ENCODE measurements at regions not wholly inside any gene's neighbourhood (a gene's known extent, or its start where the extent isn't known, plus 50 kb on each side); places are given as distances from the start of the nearest gene placed in this dataset.

DNA sequence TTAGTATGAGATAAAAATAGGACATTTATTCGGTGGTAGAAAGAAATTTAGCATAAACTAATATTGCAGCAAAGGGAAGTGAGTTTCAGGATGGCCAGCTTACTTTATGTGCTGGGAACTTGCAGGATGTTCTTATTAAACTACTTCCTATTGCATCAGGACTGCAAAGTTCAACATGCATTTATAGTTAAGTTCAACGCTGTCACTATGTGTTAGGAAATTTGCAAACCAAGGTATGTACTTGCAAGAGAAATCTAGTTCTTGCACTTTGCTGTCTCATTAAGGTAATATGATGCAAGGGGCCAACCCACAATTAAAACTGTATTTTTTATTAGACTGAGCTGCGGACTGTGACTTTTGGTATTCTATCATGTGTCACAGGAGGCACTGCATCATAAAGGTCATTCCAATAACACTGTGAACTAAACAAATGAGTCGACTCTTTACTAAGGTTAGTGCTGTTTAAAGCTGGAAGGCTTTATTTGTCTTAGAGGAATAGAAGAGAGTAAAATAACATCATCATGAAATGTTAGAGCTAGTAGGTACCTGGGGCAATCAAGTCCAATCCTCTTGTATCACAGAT lies 1525.7 kb upstream of the TENM3 start:
- DNase-seq (ENCODE audit: low read depth in 1 of 2, low spot score in 1 of 2) = no peak

DNA sequence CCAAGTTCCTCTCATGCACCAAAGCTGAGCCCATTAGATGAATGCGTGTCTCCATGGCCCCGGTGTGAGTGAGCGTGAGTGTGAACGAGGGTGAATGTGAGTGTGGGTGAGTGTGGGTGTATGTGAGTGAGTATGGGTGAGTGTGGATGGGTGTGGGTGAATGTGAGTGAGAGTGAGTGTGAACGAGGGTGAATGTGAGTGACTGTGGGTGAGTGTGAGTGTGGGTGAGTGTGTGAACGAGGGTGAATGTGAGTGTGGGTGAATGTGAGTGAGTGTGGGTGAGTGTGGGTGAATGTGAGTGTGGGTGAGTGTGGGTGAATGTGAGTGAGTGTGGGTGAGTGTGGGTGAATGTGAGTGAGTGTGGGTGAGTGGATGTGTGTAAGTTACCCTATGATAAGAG lies 1521.8 kb upstream of the TENM3 start:
- DNase-seq (ENCODE audit: low read depth in 1 of 2, low spot score in 1 of 2) = no peak

DNA sequence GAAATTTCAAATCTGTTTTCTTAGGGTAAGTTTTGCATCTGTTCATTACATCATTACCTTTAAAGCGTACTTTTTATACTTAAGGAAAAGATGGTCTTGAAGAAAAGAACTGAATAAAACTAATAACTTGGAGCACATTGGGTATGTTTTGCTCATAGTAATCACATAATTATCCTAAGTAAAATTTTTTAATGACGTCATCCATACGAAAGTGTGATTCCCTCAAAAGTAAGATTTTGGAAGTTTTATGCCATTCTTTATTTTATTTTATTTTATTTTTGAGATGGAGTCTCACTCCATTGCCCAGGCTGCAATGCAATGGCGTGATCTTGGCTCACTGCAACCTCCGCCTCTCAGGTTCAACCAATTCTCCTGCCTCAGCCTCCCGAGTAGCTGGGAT lies 1516.6 kb upstream of the TENM3 start:
- no peak for DNase-seq (ENCODE audit: low read depth in 1 of 2, low spot score in 1 of 2)

DNA sequence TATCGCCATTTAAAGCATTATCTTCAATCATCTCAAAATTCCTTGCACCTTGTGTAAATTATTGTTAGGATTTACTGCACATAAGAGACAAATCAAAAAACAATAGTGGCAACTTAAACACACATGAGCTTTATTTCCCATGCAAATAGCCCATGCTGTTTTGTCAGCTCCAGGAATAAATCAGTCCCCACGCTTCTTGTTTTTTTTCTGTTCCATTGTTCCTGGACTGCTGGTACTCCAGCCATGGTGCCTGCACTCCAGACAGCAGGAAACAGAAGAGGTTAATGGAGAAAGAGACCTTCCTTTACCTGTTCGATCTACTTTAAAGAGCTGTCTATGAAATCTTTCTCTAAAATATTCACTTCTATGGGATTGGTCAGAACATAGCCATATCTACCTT lies 1515.7 kb upstream of the TENM3 start:
- no peak for DNase-seq (ENCODE audit: low read depth in 1 of 2, low spot score in 1 of 2)

DNA sequence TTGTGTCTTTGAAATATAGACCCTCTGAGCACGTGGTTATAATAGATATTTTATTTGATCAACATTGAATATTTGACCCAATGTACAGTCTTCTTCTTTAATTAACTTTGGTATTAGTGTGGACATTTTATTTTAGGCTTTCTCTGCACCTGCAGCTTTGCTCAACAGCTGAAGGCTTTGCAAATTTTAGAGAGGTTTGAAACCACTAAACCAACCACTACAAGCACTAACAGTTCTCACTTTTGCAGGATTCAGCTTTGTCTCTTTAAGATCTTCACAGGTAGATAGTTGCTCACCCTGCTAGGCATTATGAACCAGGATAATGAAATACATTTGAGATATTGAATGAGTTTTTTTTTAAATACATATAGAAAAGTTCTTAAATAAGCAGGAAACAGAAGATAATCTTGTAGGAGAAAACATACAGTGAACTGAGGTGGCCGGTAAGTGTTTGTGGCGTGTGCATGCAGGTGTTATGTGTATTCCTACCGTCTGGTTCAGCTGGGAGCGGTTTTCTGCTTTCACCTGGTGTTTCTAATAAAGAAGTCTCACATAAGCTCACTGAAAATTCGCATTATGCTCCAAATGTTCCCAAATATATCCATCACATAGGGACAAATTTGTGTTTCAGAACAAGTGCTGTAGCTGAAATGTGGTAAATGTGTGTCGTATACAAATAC lies 1508.3 kb upstream of the TENM3 start:
- DNase-seq (ENCODE audit: low read depth in 1 of 2, low spot score in 1 of 2) = no peak

DNA sequence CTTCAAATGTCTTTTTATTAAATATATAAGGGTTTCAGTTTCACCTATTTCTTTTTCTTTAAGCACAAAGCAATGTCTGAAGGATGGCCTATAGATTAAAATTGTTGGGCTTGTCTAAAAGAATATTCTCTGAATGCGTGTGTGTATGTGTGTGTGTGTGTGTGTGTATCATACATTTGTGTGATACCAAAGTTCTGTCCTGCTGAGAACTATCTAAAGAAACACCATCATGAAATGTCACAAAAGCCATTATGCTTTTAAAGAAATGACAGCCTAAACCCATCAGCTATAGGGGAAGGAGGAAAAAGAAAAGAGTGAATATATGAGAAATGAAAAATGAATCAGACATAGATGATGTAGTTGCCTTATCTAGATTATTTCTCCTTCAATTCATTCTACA lies 1501.5 kb upstream of the TENM3 start:
- DNase-seq (ENCODE audit: low read depth in 1 of 2, low spot score in 1 of 2) = no peak

DNA sequence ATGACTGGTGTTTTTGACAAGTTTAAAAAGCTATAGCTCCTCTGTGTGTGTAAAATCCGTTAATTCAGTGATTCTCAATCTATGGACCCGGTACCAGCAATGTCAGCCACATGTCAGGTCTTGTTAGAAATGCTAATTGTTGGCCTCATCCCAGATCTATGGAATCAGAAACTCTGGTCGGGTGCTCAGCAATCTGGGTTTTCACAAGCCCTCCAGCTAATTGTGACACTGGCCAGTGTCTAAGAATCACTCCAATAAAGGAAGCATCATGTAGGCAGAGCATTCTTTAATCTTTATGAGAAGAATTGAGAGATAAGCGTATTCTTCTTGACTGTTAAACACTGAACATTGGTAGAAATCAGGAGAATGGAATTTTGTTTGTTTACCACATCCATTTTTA lies 1498.2 kb upstream of the TENM3 start:
- DNase-seq (ENCODE audit: low read depth in 1 of 2, low spot score in 1 of 2) = no peak

DNA sequence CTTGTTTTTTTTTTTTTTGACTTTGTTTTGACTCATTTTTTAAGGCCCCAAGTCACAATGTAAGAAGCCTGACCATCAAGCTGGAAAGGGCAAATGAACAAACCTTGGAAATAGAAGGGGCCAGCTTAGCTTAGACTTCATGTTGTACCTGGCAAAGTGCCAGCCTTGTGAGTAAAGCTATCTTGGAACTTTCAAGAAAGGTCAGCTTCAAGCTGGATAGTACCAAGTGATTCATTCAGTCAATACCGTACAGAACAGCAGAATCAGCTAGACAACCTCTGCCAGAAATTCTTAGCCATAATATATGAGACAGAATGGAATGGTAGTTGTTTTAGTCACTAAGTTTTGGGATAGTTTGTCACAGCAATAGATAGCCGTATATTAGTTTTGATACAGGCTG lies 1492.2 kb upstream of the TENM3 start:
- no peak for DNase-seq (ENCODE audit: low read depth in 1 of 2, low spot score in 1 of 2)

DNA sequence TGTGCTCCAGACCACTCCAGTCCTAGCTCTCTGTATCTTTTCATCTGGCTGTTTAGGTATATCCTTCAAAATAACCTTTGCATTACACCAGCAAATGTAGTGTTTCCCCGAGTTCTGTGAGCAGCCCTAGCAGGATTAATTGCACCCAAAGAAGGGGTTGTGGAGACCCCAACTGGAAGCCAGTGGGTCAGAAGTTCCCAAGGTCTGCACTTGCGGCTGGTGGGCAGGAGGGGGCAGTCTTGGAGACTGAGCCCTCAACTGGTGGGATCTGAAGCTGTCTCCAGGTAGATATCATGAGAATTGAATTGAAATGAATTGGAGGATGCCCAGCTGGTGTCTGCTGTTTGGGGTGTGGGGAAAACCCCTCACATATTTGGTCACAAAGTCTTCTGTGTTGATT lies 1485.3 kb upstream of the TENM3 start:
- no peak for DNase-seq (ENCODE audit: low read depth in 1 of 2, low spot score in 1 of 2)

DNA sequence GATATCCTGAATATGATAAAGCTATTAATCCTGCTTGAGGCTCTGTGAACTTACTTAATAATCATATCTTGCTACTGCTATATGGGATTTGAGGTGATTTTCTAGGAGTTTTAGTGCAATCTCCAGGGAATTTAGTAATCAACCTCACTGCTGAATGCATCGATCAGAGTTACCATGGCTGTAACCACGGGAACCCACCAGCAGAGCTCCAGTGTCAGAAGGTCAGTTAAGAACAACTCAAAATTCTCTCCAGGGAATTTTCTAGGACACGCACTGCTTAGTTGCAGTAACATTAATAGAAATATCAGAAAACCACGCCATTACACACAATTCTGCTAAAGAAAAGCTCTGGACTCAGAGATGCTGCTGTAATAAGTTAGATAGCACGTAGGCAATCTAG lies 1477.2 kb upstream of the TENM3 start:
- no peak for DNase-seq (ENCODE audit: low read depth in 1 of 2, low spot score in 1 of 2)

DNA sequence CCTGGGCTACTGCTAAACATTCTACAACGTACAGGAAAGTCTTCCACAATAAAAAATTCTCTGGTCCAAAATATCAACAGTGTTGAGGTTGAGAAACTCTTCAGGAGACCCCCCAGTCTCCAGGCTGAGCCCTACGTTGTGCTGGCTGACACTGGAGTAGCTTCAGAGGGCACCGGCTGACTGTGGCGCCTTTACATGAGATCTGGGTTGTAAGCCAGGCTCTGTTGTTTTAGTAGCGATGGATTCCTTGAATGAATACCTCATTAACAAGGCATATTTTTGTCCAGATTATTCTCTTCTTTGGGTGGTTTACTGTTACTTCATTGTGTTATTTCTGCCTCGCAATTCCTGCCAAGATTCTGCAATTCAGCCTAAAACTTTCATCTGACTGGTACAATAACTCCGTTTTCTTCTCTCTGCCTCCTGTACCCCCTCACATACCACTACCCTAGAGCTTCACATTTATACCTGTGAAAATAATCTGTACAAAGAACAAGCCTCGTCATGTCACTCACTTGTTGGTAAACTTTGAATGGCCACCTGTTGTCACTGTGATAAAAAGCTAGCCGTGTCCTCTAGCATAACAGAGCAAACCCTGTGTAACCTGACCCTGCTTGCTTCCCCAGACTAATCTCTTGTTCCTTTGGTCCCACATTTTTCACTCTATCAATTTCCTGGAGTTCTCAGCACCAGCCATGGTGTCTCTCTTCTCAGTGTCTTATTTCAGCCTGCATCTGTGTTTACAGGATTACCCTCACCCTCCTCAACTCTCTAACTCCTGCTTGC lies 1476.1 kb upstream of the TENM3 start:
- no peak for DNase-seq (ENCODE audit: low read depth in 1 of 2, low spot score in 1 of 2)

DNA sequence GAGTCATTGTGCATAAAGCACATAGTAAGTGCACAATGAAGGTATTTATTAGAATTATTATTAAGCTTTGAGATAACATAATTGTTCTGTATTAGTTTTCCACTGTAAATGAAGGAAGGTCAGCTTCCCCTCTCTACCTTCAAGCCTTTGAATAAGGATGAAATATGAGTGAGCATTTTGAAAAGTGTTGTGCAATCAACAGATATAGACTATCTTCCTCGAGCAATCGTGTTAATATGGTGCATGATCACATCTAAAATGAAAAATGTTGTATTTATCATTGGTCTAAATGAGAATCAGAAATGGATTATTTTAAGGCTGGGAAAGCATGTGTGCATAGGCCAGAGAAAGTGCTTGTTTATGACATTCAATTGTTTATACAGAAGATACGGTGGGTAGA lies 1474.6 kb upstream of the TENM3 start:
- DNase-seq (ENCODE audit: low read depth in 1 of 2, low spot score in 1 of 2) = no peak

DNA sequence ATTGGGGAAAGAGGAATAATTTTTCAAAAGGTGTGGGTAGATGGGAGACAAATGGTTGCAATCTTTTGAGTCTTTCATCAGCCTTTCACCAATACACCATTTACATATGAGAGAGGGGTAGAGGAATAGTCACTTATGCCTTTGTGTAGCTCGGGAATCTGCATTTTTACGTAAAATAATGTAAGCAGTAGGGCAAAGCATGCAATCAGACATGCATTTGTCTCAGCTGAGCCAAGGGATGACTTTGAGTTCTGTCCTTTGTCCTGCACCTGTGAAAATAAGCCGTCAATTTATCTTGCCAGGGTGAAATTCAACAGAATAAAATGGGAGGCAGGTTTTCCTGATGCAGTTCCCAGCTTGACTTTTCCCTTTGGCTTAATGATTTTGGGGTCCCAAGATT lies 1473.4 kb upstream of the TENM3 start:
- DNase-seq (ENCODE audit: low read depth in 1 of 2, low spot score in 1 of 2) = no peak

DNA sequence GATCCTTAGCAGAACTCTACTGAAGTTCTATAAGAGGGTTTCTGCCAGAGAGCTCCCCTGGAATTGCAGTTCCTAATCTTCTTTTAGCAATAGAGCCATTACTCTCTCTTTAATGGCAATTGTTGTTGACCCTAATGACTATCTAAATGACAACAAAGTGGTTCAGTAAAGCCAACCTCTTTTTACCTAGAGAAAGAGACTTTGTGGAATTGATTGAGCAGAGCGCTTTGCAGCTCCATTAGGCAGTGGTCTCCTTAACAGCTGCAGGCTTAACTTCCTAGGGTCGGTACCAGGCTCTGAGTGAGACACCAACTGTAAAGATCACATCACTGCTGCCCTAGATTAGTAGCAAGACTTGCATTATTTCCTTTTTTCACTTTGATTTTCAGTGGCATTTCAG lies 1472.9 kb upstream of the TENM3 start:
- no peak for DNase-seq (ENCODE audit: low read depth in 1 of 2, low spot score in 1 of 2)

DNA sequence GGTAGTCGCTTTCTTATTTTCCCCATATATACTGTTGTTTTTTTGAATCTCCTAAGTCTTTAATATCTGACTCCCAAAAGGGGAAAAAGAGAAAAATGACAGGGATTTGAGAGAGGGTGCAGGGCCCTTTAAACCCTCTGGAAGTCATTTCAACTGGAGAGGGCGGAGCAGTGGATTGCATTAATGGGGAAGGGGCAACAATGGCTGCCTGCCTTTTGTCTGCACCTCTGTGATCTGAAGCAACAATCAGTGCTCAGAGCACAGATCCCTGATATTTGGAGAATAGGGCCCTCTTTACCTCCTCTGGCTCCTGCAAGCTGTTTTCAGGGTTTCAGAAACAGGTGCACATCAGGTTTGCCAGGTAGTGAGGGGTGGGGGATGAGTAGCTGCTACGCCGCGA lies 1458.3 kb upstream of the TENM3 start:
- no peak for DNase-seq (ENCODE audit: low read depth in 1 of 2, low spot score in 1 of 2)

DNA sequence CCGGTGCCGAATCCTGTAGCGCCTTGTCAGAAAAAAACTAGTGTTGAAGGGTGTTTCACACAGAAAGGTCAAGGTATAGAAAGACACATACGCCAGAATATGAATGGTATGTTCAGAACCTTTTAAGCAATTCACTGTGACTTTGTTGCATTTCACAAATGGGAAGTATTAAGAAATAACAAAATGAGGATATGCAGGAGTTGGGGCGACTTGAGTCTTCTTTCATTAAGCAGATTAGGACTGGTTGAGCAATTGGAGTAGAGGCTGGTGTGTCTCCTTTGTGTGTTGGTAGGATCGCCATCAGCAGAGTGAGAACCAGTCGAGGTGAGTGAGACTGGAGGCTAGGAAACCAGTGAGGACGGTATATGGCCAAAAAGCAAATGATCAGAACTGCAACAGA lies 1454.5 kb upstream of the TENM3 start:
- DNase-seq (ENCODE audit: low read depth in 1 of 2, low spot score in 1 of 2) = no peak

DNA sequence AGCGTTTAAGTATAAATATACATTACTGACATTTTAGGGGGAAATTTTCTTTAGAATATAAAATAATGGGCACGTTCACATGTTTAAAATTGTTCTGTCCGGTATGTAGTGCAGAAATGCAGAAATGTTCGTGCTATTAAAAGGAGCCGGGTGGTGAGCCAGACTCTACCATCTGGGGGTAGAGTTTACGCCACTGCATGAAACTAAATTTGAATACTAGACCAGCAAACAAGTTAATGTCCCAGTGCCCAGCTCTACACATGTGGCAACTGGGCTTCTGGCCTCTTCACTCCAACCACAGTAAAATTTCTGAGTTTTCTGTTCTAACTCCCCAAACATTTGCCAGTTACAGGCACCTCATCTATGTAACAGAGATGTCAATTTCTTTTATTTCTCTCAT lies 1453.3 kb upstream of the TENM3 start:
- no peak for DNase-seq (ENCODE audit: low read depth in 1 of 2, low spot score in 1 of 2)

DNA sequence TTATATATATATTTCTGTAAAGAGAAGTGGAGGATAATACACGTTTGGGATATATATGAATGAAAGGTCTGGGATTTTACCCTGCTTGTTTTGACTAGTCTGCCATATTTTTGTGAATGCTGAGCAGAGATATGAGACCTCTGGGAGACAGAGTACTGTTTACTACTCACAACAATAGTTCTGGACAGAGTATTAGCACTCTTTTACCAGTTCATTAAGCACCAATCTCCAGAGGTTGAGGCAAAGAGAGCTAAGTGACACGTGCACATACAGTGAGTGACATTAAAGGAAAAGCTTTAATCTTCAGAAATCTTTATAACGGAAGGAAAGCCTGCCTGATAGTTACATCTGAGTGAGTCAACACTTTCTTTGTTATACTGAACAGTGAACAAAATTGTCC lies 1452.7 kb upstream of the TENM3 start:
- no peak for DNase-seq (ENCODE audit: low read depth in 1 of 2, low spot score in 1 of 2)

DNA sequence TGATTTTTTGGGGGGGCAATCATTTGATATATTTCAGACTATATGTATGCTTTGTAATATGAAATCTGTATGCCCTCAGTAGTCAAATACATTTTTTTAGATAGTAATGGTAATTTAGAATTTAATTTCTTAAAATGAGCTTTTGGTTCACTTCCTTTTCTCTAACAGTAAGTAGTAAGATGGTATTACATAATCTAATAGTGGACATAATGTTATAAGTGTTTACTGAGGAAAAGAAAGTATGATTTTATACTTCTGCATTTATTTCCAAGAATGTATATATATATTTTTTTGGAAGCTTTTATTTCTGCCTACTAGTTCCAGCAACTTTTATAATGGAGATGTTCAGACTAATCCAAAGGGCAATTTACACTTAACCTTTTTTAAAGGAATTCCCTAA lies 1450.7 kb upstream of the TENM3 start:
- no peak for DNase-seq (ENCODE audit: low read depth in 1 of 2, low spot score in 1 of 2)

DNA sequence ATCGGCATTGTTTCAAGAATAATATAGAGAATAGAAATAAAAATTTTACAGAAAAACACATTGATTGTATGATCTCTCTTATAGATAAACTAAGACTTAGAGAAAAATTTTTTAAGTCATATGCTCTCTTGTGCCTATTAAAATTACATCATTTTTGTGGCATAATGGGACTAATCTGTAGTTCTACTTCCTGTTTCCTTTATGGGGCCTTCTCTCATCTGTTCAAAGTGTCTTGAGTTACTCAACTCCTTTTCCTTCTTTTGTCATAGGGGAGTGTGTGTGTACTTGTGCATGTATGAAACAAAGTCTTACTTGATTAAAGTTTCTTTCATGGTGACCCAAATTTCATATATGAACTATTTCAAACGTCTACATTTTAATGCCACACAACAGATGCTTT lies 1448.9 kb upstream of the TENM3 start:
- DNase-seq (ENCODE audit: low read depth in 1 of 2, low spot score in 1 of 2) = no peak

DNA sequence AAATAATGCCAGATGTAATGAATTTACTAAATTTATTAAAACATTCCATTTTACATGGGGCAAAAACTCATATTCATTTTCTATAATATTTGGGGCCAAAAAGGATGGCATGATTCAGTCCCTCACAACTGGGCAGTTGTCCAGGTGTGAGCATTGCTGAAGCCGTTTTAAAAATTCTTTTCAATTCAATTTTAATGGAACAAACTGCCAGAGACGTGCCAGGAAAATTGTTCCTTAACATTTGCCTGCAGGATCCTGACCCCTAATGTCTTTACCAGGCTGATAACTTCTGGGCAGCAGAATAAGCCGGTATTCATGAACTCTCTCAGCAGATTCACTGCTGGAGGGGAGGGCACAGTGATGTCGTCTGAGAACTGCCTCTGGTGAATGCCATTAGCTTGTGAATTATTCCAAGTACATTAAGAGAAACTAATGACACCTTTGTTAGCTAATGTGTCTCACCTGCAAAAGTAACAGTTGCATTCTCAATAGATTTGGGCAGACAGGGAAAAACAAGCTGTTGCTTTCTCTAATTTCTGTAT lies 1445.1 kb upstream of the TENM3 start:
- no peak for DNase-seq (ENCODE audit: low read depth in 1 of 2, low spot score in 1 of 2)

DNA sequence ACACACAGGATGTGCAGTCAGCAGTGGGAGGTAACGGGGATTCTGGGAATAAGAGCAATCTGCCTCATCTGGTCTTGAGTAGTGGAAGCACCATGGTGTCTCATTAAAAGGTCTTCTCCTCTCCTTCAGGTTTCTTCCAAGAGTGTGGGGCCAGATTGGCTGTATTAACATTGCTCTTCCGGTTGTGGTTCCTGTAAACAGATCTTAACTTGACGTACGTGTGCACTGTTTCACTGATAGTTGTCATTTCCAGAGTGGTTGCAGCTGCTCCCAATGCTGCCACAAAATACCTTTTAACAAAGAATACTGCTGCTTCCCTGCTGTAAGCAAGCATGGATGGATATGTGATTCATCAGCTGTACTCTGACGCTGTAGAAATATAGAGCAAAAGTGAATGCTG lies 1443.4 kb upstream of the TENM3 start:
- no peak for DNase-seq (ENCODE audit: low read depth in 1 of 2, low spot score in 1 of 2)
